OCI-LY3 (cell line): ENCODE measurements at regions not wholly inside any gene's neighbourhood (a gene's known extent, or its start where the extent isn't known, plus 50 kb on each side); places are given as distances from the start of the nearest gene placed in this dataset.

Experiments
- CTCF ChIP-seq: fragments of 200-600, 300-600 bp; sonication (generic); IDR thresholded peaks from 2 replicates; pipeline ENCODE4 v1.5.1; 2014; ENCODE audit warnings: antibody characterized with exemption, low read length, low read depth
- EZH2phosphoT487 ChIP-seq: fragments of 200-600 bp; shearing (Covaris generic); IDR thresholded peaks from 2 replicates; pipeline ENCODE4 v1.6.1; 2018; ENCODE audit warnings: antibody characterized with exemption, mixed run types, low read depth

- TF ChIP-seq CTCF (no peak), EZH2phosphoT487 (no peak)
These were observed 87.9 kb upstream of the SLC24A5 start for GRCh38 chr15:48032911-48033310.
